ENCODE measurements at regions not wholly inside any gene's neighbourhood (a gene's known extent, or its start where the extent isn't known, plus 50 kb on each side); places are given as distances from the start of the nearest gene placed in this dataset.

DNA sequence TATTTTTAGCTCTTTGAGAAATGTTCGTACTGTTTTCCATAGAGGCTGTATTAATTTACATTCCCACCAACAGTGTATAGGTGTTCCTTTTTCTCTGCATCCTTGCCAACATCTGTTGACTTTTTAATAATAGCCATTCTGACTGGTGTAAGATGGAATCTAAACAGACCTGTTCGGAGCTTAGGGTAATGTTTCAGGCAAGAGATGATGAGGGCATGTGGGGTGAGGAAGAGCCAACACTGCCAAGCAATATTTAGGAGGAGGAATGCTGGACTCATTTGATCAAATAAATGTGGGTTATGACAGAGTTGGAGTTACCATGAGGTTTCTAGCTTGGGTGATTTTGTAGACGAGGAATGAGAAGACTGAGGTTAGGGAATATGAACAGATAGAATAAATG is 382.9 kb downstream of the KLF12 start:
- no peak for TF ChIP-seq CTCF (IDR thresholded peaks at IDR 0.05; ENCODE audit: low read length)
- no peak for TF ChIP-seq EZH2 (IDR thresholded peaks at IDR 0.05; ENCODE audit: borderline replicate concordance, low read length)
